Endothelial cell (in vitro differentiated cells): ENCODE measurements at regions not wholly inside any gene's neighbourhood (a gene's known extent, or its start where the extent isn't known, plus 50 kb on each side); places are given as distances from the start of the nearest gene placed in this dataset.

Experiments
- DNase-seq: peaks from one replicate; pipeline ENCODE4 v3.0.0; 2021; ENCODE audit warnings: low spot score
- H3K27ac Mint-ChIP-seq: one replicate; pipeline ENCODE4 v1.8.0; 2021; ENCODE audit warnings: mixed read lengths, inconsistent platforms; ENCODE audit not compliant: unreplicated experiment
- H3K27me3 Mint-ChIP-seq: one replicate; pipeline ENCODE4 v1.8.0; 2021; ENCODE audit warnings: mild to moderate bottlenecking, moderate library complexity, mixed read lengths, inconsistent platforms; ENCODE audit not compliant: unreplicated experiment
- H3K36me3 Mint-ChIP-seq: one replicate; pipeline ENCODE4 v1.8.0; 2021; ENCODE audit warnings: mild to moderate bottlenecking, low read depth, mixed read lengths, inconsistent platforms; ENCODE audit not compliant: unreplicated experiment
- H3K4me1 Mint-ChIP-seq: one replicate; pipeline ENCODE4 v1.8.0; 2021; ENCODE audit warnings: mild to moderate bottlenecking, mixed read lengths, inconsistent platforms; ENCODE audit not compliant: unreplicated experiment
- H3K4me3 Mint-ChIP-seq: one replicate; pipeline ENCODE4 v1.8.0; 2021; ENCODE audit warnings: mild to moderate bottlenecking, mixed read lengths, inconsistent platforms; ENCODE audit not compliant: unreplicated experiment
- H3K9me3 Mint-ChIP-seq: one replicate; pipeline ENCODE4 v1.8.0; 2021; ENCODE audit warnings: mixed read lengths, inconsistent platforms; ENCODE audit not compliant: unreplicated experiment
- TF ChIP-seq, protein P1 (sequence below): fragments of 200-600 bp; sonication (generic); IDR thresholded peaks from one replicate; pipeline ENCODE4 v1.5.0; 2021; ENCODE audit warnings: antibody characterized with exemption; ENCODE audit not compliant: unreplicated experiment

DNA sequence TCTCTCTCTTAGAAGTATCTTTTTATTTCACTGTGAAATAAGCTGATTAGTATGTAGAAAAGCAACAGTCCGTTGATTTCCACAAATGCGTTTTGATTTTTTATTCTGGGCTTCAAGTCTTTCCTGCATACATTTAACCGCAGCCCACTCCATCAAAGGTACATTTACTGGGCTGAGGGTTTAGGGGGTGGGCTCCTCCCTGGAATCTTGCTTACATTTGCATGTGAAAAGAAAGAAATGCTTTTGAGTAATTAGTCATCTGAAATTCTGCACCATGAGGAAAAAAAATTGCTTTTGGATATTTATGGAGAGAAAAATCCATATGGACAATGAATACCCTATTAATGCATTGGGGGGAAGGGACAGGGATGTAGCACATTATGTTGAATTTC is 178.3 kb upstream of the MCHR2 start:
- Mint-ChIP-seq H3K4me1 (no peaks in the 10 kb centered on the region), H3K27ac (no peak overlapping the region), H3K9me3 (no peaks in the 10 kb centered on the region), H3K4me3 (no peak overlapping the region), H3K27me3 (peaks cover 1% of the 10 kb centered on the region), H3K36me3 (no peaks in the 10 kb centered on the region)
- no peak for DNase-seq
- TF ChIP-seq, protein P1, sequence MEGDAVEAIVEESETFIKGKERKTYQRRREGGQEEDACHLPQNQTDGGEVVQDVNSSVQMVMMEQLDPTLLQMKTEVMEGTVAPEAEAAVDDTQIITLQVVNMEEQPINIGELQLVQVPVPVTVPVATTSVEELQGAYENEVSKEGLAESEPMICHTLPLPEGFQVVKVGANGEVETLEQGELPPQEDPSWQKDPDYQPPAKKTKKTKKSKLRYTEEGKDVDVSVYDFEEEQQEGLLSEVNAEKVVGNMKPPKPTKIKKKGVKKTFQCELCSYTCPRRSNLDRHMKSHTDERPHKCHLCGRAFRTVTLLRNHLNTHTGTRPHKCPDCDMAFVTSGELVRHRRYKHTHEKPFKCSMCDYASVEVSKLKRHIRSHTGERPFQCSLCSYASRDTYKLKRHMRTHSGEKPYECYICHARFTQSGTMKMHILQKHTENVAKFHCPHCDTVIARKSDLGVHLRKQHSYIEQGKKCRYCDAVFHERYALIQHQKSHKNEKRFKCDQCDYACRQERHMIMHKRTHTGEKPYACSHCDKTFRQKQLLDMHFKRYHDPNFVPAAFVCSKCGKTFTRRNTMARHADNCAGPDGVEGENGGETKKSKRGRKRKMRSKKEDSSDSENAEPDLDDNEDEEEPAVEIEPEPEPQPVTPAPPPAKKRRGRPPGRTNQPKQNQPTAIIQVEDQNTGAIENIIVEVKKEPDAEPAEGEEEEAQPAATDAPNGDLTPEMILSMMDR, result no peak

DNA sequence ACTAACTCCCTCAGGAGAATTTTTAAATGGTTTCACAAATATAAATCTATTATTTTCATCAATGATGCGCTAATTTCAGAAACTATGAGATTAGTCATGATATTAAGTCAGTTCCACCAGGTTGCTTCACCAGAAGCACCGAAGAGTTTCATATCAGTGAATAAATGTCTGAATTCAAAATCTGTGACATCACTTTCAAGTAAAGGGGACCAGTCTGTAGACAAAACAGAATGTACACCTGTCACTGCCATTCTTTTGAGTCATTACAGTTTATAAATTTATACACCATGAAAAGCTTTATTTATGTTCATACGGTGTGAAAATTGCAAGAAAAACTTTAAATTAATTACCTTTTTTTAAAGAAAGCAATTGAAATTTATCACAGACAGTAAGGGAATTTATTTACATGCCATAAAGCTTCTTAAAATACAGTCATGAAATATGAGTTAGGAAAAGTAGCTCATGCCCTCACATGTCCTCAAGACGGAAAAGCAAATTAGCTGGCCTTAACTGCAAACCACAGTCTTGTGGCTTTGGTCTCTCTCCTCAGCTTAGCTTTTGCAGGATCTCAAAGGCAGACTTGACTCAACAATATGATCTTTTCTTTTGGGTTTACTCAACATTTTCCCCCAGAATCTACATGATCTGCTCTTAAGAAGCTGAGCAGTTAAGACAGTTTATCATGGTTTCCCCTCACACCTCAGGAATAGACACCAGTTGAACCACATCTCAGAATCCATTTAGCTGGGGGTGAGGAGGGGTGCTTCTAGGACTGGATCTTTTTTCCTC is 177.7 kb upstream of the MCHR2 start:
- Mint-ChIP-seq H3K4me3 (no peak overlapping the region), H3K36me3 (no peaks in the 10 kb centered on the region), H3K4me1 (no peaks in the 10 kb centered on the region), H3K9me3 (no peaks in the 10 kb centered on the region), H3K27me3 (peaks cover 1% of the 10 kb centered on the region), H3K27ac (no peak overlapping the region)
- no peak for DNase-seq
- TF ChIP-seq, protein P1, result no peak

DNA sequence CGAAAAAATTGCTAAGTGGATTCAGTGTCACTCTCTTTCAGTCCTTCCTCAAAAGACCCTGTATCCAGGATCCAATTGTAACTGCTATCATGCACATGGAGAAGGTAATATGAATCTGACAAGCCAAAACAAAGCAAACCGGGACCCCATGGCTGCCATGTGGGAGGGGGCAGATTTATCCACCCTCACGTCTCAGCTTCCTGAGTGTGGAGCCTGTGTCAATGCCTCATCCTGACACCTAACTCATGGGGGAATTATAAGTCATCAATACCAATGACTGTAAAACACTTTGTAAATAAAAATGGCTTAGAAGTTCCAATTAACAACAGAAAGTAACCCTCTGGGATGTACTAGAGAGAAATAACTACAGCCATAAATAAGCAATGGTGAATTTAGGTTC is 174.1 kb upstream of the MCHR2 start:
- Mint-ChIP-seq H3K9me3 (no peaks in the 10 kb centered on the region), H3K27ac (no peak overlapping the region), H3K4me1 (no peaks in the 10 kb centered on the region), H3K36me3 (no peaks in the 10 kb centered on the region), H3K4me3 (no peak overlapping the region), H3K27me3 (peaks cover 1% of the 10 kb centered on the region)
- TF ChIP-seq, protein P1, result no peak
- no peak for DNase-seq

DNA sequence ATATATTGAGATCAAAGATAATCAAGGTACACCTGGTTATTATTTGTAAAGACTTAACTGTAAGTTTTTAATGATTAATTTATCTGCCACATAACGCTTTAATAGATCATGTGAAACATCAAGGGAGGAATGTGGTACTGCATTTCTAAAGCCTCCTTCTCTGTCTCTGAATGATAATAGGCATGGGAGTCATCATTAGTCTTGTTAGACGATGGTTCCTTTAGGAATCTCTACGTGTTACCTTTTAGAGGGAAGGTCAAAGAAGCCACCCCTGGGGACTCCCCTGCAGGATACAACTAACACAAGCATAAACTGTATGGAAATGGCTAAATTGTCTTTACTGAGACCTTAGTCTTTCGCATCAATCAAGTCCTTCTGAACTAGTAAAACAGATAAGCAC is 173.6 kb upstream of the MCHR2 start:
- no peaks in the 10 kb centered on the region for H3K36me3 Mint-ChIP-seq
- no peaks in the 10 kb centered on the region for H3K4me1 Mint-ChIP-seq
- TF ChIP-seq, protein P1, result no peak
- no peak overlapping the region for H3K4me3 Mint-ChIP-seq
- no peaks in the 10 kb centered on the region for H3K9me3 Mint-ChIP-seq
- no peak overlapping the region for H3K27ac Mint-ChIP-seq
- DNase-seq, result no peak
- peaks cover 1% of the 10 kb centered on the region for H3K27me3 Mint-ChIP-seq

DNA sequence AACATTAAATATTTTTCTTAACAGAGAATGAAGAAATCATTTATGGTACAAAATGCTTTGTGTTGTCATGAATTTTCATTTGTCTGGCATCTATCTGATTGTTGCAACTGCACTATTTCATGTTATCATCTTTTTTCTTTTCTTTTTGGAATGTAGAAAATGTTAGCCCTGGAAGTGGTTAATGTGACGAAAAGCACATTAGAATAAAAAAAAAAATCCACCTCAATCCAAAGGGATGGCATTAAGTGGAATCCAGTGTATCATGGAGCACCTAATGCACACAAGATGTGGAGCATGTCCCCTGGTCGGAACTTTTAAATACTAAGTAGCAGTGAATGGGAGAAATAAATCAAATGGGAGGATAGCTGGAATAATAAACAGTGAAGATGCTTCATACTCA is 172.9 kb upstream of the MCHR2 start:
- Mint-ChIP-seq H3K9me3 (no peaks in the 10 kb centered on the region), H3K4me3 (no peak overlapping the region), H3K27me3 (peaks cover 1% of the 10 kb centered on the region), H3K27ac (no peak overlapping the region), H3K4me1 (no peaks in the 10 kb centered on the region), H3K36me3 (no peaks in the 10 kb centered on the region)
- TF ChIP-seq, protein P1, result no peak
- no peak for DNase-seq
